GM21529 (cell line): ENCODE measurements at regions not wholly inside any gene's neighbourhood (a gene's known extent, or its start where the extent isn't known, plus 50 kb on each side); places are given as distances from the start of the nearest gene placed in this dataset.
"Not testable (repeated sequence)": the region's sequence is repeated elsewhere in the genome, so short reads cannot be mapped to it uniquely, and the experiment has no call there.

Experiments used
- ATAC-seq: cut with Tn5 transposase; IDR thresholded peaks from one replicate; pipeline ENCODE4 v1.9.1; 2021; ENCODE audit not compliant: unreplicated experiment

DNA sequence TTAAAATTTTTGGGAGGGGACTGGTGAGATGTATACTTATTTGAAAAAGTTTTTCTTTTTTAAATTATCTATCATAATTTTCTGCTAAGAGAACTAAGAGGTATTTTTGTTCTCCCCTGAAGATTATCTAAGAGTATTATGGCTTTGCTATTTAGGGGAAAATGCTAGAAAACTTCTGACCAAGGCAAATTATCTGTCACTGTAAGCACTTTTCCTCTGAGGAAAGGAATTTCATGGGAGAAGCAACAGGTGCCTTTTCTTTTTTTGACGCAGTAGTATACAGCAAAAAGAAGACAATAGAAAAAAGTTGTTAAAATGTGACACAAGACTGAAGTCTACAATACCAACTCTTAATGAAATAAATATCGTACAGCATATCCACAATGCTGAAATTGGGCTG, 201.6 kb upstream of the NANOGP8 start:
- no peak for ATAC-seq

GRCh38 chr15:35282965-35283496, 197.9 kb upstream of the NANOGP8 start:
- no peak for ATAC-seq

DNA sequence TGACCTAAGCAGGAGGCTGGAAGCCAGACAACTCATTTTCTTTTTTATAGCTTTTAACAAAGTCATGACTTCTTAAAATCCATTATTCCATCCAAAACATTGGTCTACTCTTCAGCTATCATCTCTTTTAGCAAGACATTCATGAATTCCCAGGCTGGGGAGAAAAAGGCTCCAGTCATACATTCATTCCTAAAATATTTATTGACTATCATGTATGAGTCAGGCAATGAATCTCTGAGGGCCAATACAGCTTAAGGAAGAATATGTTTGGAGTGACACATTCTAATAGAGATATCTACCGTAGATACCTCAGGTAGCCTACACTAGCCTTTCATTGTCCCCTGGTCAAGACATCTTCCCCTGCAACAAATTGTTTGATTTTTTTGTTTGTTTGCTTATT, 196.4 kb upstream of the NANOGP8 start:
- ATAC-seq, result no peak

DNA sequence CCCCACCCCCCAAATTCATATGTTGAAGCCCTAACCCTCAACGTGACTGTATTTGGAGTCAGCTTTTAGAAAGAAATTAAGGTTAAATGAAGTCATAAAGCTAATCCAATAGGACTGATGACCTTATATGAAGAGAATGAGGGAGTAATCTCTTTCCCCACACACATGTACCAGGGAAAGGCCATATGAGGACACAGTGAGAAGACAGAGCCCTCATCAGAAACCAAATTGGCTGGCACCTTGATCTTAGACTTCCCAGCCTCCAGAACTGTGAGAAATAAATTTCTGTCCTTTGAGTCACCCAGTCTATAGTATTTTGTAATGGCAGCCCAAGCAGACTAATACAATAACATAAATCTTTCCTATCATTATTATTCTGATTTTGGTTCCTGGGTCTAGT, 194.7 kb upstream of the NANOGP8 start:
- ATAC-seq, result no peak

GRCh38 chr15:35271371-35272043, 186.4 kb upstream of the NANOGP8 start:
- no peak for ATAC-seq

DNA sequence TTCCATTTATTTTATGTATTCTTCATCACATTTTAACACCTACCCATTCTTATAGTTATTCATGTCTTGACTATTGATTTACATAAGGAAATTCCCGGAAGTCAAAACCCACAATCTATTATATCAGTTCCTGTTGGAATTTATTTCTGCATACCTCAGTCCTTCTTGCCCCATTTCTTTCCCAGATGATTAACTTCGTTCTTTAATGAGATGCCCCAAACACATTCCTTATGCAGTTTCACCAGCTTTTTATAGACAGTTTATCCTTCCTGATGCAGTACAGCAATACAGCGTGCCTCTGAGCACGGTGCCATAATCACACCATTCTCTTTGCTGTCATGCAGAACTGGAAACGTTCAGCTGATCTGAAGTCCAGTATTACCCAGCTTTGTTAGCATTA, 175.8 kb upstream of the NANOGP8 start:
- no peak for ATAC-seq

GRCh38 chr15:35260274-35260673, 175.2 kb upstream of the NANOGP8 start:
- ATAC-seq, result not testable (repeated sequence)

DNA sequence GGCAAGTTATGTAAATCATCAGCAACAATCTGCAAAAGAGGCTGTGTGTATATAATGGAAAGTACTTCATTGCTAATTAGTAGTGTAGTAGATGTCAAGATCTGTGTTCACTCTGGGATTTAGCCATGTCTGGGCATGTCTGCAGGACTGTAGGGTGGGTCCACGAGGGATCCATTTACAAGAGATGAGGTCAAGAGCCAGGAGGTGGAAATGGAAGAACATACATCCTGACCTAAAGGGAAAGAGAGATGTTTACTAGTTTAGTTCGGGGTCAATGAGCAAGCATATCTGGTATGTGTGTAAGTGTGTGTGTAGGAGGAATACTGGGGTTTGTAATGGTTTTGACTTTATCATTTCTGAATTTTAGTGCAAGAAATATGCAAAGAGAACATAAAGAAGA, 171.5 kb upstream of the NANOGP8 start:
- no peak for ATAC-seq

DNA sequence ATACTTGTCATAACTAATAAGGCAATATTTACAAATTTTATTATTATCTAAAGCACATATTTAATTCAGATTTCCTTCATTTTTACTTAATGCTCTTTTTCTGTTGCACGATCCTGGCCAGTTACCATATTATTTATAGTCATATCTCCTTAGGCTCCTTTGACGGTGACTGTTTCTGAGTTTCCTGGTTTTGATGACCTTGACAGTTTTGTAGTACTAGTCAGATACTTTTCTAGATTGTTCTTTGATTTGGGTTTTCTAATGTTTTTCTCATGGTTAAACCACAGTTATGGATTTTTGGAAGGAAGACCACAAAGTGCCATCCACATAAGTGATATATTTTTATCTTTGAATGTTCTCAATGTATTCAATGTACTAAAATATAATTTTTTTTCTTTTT, 171.0 kb upstream of the NANOGP8 start:
- no peak for ATAC-seq

DNA sequence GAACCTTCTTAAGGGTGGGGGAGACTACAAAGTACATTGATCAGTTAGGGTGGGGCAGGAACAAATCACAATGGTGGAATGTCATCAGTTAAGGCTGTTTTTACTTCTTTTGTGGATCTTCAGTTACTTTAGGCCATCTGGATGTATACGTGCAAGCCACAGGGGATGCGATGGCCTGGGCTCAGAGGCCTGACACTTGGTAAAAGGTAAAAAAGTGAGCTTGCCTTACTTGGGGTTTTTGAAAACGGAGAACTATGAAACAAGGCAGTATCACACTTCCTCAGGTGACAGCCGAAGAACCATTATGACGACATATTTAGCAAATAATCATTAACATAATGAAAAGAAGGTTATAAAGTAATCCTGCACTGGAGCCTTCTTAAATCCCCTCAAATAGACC, 169.8 kb upstream of the NANOGP8 start:
- ATAC-seq, result not testable (repeated sequence)

GRCh38 chr15:35254062-35254461, 169.0 kb upstream of the NANOGP8 start:
- no peak for ATAC-seq

DNA sequence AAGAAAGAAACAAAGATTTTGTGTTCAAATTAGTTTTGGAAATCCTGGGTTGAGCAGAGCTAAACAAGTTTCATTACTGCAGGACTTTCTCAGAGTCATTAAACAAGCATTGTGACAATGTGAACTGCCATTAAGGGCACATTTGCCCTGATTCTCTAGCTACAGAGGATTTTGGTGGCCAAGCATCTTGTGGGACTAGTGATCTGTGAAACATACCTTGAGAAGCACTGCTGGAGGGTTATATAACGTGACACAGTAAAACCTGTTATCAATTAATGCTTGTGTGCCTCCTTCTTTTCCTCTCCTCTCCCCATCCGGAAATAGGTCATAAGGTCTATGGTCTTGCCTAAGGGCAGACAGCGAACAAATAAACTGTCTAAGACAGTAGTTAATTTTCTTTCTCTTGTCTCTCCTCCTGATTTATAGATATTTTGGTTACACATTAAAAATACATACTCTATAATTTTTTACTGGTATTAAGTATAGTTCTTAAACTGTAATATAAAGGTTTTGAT, 167.3 kb upstream of the NANOGP8 start:
- ATAC-seq, result no peak

- ATAC-seq, result no peak
These were observed 162.1 kb upstream of the NANOGP8 start for GRCh38 chr15:35247150-35247549.

- no peak for ATAC-seq
These were observed 161.4 kb upstream of the NANOGP8 start for GRCh38 chr15:35246451-35246850.

DNA sequence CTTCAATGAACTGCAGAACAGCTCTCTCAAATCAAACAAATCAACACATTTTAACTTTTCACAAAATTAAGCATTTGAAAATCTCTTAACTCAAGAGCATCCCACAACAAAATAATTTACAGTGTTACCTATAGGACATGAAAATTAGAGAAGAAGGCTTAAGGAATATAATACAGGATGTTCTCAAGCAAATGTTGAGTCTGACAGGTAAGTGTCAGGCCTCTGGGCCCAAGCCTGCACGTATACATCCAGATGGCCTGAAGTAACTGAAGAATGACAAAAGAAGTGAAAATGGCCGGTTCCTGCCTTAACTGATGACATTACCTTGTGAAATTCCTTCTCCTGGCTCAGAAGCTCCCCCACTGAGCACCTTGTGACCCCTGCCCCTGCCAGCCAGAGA, 160.6 kb upstream of the NANOGP8 start:
- ATAC-seq, result not testable (repeated sequence)

DNA sequence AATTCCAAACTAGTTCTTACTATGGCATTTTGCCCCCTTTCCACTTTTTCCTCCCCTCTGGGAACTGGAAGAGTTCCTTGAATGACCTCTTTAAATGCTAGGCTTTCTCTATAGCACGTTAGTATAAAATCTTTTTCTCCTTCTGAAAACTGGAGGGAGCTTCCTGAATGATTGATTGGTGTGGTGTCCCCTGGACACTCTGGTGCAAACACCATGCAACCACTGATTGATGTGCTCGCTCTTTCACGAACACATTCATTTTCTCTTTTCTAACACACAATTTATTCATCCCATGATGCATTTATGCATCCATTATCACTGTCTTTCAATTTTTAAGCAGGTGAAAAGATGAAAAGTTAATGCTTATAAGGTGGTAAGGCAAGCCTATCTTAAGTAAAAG, 159.1 kb upstream of the NANOGP8 start:
- no peak for ATAC-seq

GRCh38 chr15:35243758-35244157, 158.7 kb upstream of the NANOGP8 start:
- ATAC-seq, result no peak

DNA sequence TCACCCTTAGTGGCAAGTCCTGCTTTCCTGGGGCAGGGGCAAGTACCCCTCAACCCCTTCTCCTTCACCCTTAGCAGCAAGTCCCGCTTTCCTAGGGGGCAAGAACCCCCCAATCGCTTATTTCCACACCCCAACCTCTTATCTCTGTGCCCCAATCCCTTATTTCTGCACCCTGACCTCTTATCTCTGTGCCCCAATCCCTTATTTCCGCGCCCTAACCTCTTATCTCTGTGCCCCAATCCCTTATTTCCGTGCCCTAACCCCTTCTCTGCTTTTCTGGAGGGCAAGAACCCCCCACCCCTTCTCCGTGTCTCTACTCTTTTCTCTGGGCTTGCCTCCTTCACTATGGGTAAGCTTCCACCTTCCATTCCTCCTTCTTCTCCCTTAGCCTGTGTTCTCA, 154.6 kb upstream of the NANOGP8 start:
- ATAC-seq, result not testable (repeated sequence)

DNA sequence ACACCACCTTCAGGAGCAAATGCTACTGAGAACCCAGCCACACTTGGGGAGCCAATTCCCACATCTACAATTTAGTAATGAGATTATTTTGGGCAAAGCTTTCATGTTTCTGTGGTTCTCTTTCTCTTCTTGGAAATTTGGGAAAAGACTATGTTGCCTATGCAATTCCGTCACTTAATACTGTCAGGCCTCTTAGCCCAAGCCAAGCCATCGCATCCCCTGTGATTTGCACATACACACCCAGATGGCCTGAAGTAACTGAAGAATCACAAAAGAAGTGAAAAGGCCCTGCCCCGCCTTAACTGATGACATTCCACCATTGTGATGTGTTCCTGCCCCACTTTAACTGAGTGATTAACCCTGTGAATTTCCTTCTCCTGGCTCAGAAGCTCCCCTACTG, 153.4 kb upstream of the NANOGP8 start:
- ATAC-seq, result not testable (repeated sequence)

GRCh38 chr15:35229085-35229484, 144.0 kb upstream of the NANOGP8 start:
- no peak for ATAC-seq

DNA sequence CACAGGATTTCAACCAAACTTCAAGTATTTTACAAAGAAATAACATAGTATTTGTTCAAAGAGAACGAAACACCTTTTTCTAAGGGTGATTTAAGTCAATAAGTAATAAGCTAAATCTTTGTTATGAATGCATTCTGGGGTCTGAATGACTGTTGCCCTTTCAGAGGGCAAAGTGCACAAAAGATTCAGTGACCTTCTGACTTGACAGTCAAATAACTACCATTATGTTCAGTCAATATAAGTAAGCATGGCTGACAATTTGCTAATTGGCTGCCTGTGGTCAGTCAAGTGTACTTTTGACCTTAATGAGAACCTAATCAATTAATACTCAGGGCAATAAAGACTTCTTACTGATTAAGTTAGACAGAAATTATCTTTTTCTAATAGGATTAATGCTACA, 133.1 kb upstream of the NANOGP8 start:
- ATAC-seq, result no peak

DNA sequence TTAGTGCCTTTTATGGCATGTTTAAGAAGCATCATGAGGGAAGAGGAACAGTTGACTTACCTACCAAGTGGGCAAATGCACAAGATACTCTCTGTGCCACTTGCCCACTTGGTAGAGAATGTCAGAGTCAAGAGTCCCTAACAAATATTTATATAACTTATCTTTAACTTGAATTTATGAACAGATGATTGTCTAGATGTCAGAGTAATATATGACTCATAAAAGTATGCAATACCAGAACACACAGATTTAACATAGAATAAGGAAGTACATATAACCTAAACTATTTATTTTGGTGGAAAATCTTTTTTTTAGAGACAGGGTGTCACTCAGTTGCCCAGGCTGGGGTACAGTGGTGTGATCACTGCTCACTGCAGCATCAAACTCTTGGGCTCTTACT, 130.0 kb upstream of the NANOGP8 start:
- ATAC-seq, result no peak
